Nephron progenitor cell (in vitro differentiated cells): ENCODE measurements at regions not wholly inside any gene's neighbourhood (a gene's known extent, or its start where the extent isn't known, plus 50 kb on each side); places are given as distances from the start of the nearest gene placed in this dataset.
"Not testable (repeated sequence)": the region's sequence is repeated elsewhere in the genome, so short reads cannot be mapped to it uniquely, and the experiment has no call there.

Experiments
- DNase-seq: peaks from one replicate; pipeline ENCODE4 v3.0.0; 2021
- H3K27ac Mint-ChIP-seq: 2 replicates; pipeline ENCODE4 v1.8.0; 2021; ENCODE audit warnings: mild to moderate bottlenecking, moderate library complexity, mixed read lengths
- H3K27me3 Mint-ChIP-seq: 2 replicates; pipeline ENCODE4 v1.8.0; 2021; ENCODE audit warnings: mild to moderate bottlenecking, low read depth, mixed read lengths; ENCODE audit not compliant: poor library complexity
- H3K36me3 Mint-ChIP-seq: 2 replicates; pipeline ENCODE4 v1.8.0; 2021; ENCODE audit warnings: low read depth, mixed read lengths
- H3K4me1 Mint-ChIP-seq: 2 replicates; pipeline ENCODE4 v1.8.0; 2021; ENCODE audit warnings: mixed read lengths
- H3K4me3 Mint-ChIP-seq: 2 replicates; pipeline ENCODE4 v1.8.0; 2021; ENCODE audit warnings: mild to moderate bottlenecking, moderate library complexity, mixed read lengths
- H3K9me3 Mint-ChIP-seq: 2 replicates; pipeline ENCODE4 v1.8.0; 2021; ENCODE audit warnings: mild to moderate bottlenecking, moderate library complexity, mixed read lengths
- CTCF ChIP-seq: fragments of 200-600 bp; sonication (generic); IDR thresholded peaks from 2 replicates; pipeline ENCODE4 v1.5.0; 2021; ENCODE audit warnings: antibody characterized with exemption

DNA sequence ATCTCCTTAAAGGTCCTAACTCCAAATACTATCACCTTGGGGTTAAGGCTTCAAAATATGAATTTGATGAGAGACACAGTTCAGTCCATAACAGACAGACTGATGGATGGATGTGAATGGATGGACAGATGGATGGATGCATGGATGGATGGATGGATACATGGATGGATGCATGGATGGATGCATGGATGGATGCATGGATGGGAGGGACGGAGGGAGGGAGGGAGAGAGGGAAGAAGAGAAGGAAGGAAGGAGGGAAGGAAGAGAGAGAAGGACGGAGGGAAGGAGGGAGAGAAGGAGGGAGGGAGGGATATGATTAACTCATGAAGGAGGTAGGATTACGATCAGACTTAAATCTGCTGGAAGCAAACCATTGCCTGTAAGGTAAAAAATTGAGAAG lies 192.4 kb downstream of the LRRN1 start:
- H3K4me3 Mint-ChIP-seq = no peak overlapping the region
- no peak for DNase-seq
- no peaks in the 10 kb centered on the region for H3K36me3 Mint-ChIP-seq
- no peaks in the 10 kb centered on the region for H3K27me3 Mint-ChIP-seq
- peaks cover 19% of the 10 kb centered on the region for H3K9me3 Mint-ChIP-seq
- peaks cover 6% of the 10 kb centered on the region for H3K4me1 Mint-ChIP-seq
- TF ChIP-seq CTCF = no peak
- no peak overlapping the region for H3K27ac Mint-ChIP-seq

GRCh38 chr3:3992312-3992874 lies 193.2 kb downstream of the LRRN1 start:
- Mint-ChIP-seq H3K4me1 (peaks cover 6% of the 10 kb centered on the region), H3K27ac (no peak overlapping the region), H3K9me3 (peaks cover 26% of the 10 kb centered on the region), H3K4me3 (no peak overlapping the region), H3K36me3 (no peaks in the 10 kb centered on the region), H3K27me3 (no peaks in the 10 kb centered on the region)
- TF ChIP-seq CTCF = no peak
- no peak for DNase-seq

- Mint-ChIP-seq H3K36me3 (no peaks in the 10 kb centered on the region), H3K9me3 (peaks cover 26% of the 10 kb centered on the region), H3K4me3 (no peak overlapping the region), H3K4me1 (peaks cover 15% of the 10 kb centered on the region), H3K27ac (no peak overlapping the region), H3K27me3 (no peaks in the 10 kb centered on the region)
- peak; percentile 5 for DNase-seq
- TF ChIP-seq CTCF = peak; percentile 59
Measured at GRCh38 chr3:3998140-3998922, 199.1 kb downstream of the LRRN1 start.

GRCh38 chr3:3999340-3999739 lies 200.1 kb downstream of the LRRN1 start:
- not testable (repeated sequence) for H3K27me3 Mint-ChIP-seq, H3K27ac Mint-ChIP-seq, H3K4me3 Mint-ChIP-seq, DNase-seq, H3K36me3 Mint-ChIP-seq
- peaks cover 26% of the 10 kb centered on the region for H3K9me3 Mint-ChIP-seq
- peaks cover 15% of the 10 kb centered on the region for H3K4me1 Mint-ChIP-seq

DNA sequence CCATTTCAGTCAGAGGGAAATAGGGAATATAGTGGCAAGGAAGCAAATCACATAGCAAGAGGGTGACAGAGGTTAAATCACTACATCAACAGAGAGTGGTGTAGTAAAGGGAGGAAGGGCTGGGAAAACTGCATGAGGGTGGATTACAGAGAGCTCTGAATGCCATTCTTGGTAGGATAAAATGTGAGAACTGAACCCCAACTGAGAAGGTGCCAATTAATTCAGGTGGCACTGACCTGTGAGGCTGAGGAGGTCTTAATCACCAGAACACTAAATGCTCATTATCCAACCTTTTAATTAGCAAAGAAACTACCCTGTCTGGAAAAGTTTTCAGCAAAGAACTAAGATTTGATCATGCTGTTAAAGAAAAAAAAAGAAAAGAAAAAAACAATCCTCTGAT lies 202.7 kb downstream of the LRRN1 start:
- peaks cover 3% of the 10 kb centered on the region for H3K9me3 Mint-ChIP-seq
- no peak for DNase-seq
- peaks cover 15% of the 10 kb centered on the region for H3K4me1 Mint-ChIP-seq
- peak overlapping the region; percentile 40 for H3K27ac Mint-ChIP-seq
- peak overlapping the region; percentile 5 for H3K4me3 Mint-ChIP-seq
- H3K27me3 Mint-ChIP-seq = no peaks in the 10 kb centered on the region
- H3K36me3 Mint-ChIP-seq = no peaks in the 10 kb centered on the region
- no peak for TF ChIP-seq CTCF

DNA sequence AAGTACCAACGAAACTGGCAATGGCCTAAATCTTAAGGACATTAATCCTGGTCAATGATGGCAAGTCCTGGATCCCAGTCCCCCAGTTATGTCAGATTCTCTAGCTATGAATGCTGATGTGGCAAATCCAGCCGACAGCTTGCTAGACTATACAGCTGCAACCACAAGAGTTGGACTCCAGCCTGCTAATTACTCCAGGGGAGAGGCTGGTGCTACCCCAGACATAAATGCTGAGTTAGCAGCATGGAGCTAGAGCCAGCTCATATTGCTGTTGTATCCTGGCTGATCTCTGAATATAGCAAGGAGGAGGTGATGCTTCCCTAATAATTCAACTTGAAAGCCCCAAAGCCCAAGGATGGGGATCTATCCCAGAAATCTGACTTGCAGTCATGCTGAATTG lies 207.1 kb downstream of the LRRN1 start:
- no peak overlapping the region for H3K4me3 Mint-ChIP-seq
- H3K4me1 Mint-ChIP-seq = peaks cover 15% of the 10 kb centered on the region
- no peak for TF ChIP-seq CTCF
- DNase-seq = no peak
- H3K9me3 Mint-ChIP-seq = no peaks in the 10 kb centered on the region
- no peak overlapping the region for H3K27ac Mint-ChIP-seq
- no peaks in the 10 kb centered on the region for H3K27me3 Mint-ChIP-seq
- no peaks in the 10 kb centered on the region for H3K36me3 Mint-ChIP-seq
